B cell (primary cell): ENCODE measurements at regions not wholly inside any gene's neighbourhood (a gene's known extent, or its start where the extent isn't known, plus 50 kb on each side); places are given as distances from the start of the nearest gene placed in this dataset. TPM values are rescaled to one million over a fixed set of nuclear protein-coding genes. Genes with fewer than 3 reads are reported as not detected.

ENCODE experiments used
- ATAC-seq: fragments of 200-7000 bp; cut with Tn5 transposase; one replicate; pipeline ENCODE4 v1.10.0; 2021; ENCODE audit warnings: low read depth, mild to moderate bottlenecking, moderate number of reproducible peaks, moderate library complexity
- CTCF ChIA-PET: fragments of 350-600 bp; sonication (Branson Sonifier 250); formaldehyde crosslinking; loops from one replicate; lab custom pipeline; 2021; ENCODE audit warnings: antibody characterized with exemption, inconsistent platforms; lab: Charles Lee
- POLR2A ChIA-PET: fragments of 350-600 bp; sonication (Branson Sonifier 250); formaldehyde crosslinking; loops from one replicate; lab custom pipeline; 2021; ENCODE audit warnings: antibody characterized with exemption; lab: Charles Lee
- DNase-seq: peaks from one replicate; pipeline ENCODE4 v3.0.0; 2013
- H2AFZ ChIP-seq: 2 replicates; pipeline ENCODE4 v1.6.1; 2012; ENCODE audit warnings: mild to moderate bottlenecking, low read depth, low read length; ENCODE audit not compliant: insufficient read depth, poor library complexity, severe bottlenecking
- H3K27ac ChIP-seq, 2 donors: 1 replicate in 1 of 2; 2 replicates in 1 of 2; pipeline ENCODE4 v1.5.1; 2012 to 2013; ENCODE audit warnings: low read length in 2 of 2, mild to moderate bottlenecking in 2 of 2, moderate library complexity in 1 of 2
- H3K27me3 ChIP-seq, 4 experiments: fragments of 200-600 bp in 1 of 4; sonication (generic) in 1 of 4; replicated peaks in 1 of 4; 1 replicate in 2 of 4; 2 replicates in 2 of 4; pipeline versions ENCODE4 v1.6.1 to v1.7.0; 2013 to 2016; ENCODE audit warnings: low read length in 3 of 4, mild to moderate bottlenecking in 2 of 4, mixed read lengths in 1 of 4, moderate library complexity in 1 of 4; ENCODE audit not compliant: insufficient read depth in 4 of 4, control insufficient read depth in 3 of 4; ENCODE audit errors: control extremely low read depth in 1 of 4
- H3K36me3 ChIP-seq, 2 experiments: replicated peaks in 1 of 2; 1 replicate in 1 of 2; 2 replicates in 1 of 2; pipeline versions ENCODE4 v1.6.1 to v1.7.1; 2013; ENCODE audit warnings: low read length in 1 of 2; ENCODE audit not compliant: insufficient read depth in 2 of 2, control insufficient read depth in 1 of 2; ENCODE audit errors: control extremely low read depth in 1 of 2, extremely low read depth in 1 of 2
- H3K4me1 ChIP-seq, 2 donors: fragments of 200-600 bp in 1 of 2; sonication (generic) in 1 of 2; 1 replicate in 1 of 2; 2 replicates in 1 of 2; pipeline versions ENCODE4 v1.5.1 to v1.6.1; 2013 to 2017; ENCODE audit warnings: low read length in 2 of 2; ENCODE audit not compliant: control insufficient read depth in 2 of 2, insufficient read depth in 2 of 2
- H3K4me2 ChIP-seq: replicated peaks from 2 replicates; pipeline ENCODE3; 2012; ENCODE audit warnings: mild to moderate bottlenecking, low read depth, low read length; ENCODE audit not compliant: poor library complexity, severe bottlenecking
- H3K4me3 ChIP-seq, 5 experiments: fragments of 200-600 bp in 1 of 5; sonication (generic) in 1 of 5; 1 replicate in 3 of 5; 2 replicates in 2 of 5; pipeline versions ENCODE4 v1.5.1 to v1.7.0; 2011 to 2016; ENCODE audit warnings: low read length in 4 of 5, mild to moderate bottlenecking in 4 of 5, low read depth in 2 of 5, control low read depth in 1 of 5, moderate library complexity in 1 of 5; ENCODE audit not compliant: insufficient read depth in 1 of 5; ENCODE audit errors: control extremely low read depth in 1 of 5, extremely low read depth in 1 of 5
- H3K79me2 ChIP-seq: fragments of 200-600 bp; sonication (generic); one replicate; pipeline ENCODE4 v1.6.0; 2016; ENCODE audit warnings: low read length; ENCODE audit not compliant: control insufficient read depth, insufficient read depth
- H3K9ac ChIP-seq: fragments of 200-600 bp; sonication (generic); 2 replicates; pipeline ENCODE4 v1.6.1; 2017; ENCODE audit warnings: mild to moderate bottlenecking, low read length, moderate library complexity
- H3K9me3 ChIP-seq, 3 donors: one replicate each; pipeline versions ENCODE4 v1.6.1 to v1.7.1; 2013; ENCODE audit warnings: low read length in 2 of 3; ENCODE audit not compliant: control insufficient read depth in 2 of 3, insufficient read depth in 1 of 3; ENCODE audit errors: control extremely low read depth in 1 of 3
- H4K20me1 ChIP-seq: 2 replicates; pipeline ENCODE4 v1.6.0; 2012; ENCODE audit warnings: mild to moderate bottlenecking, low read length; ENCODE audit not compliant: insufficient read depth, control insufficient read depth, poor library complexity, severe bottlenecking
- H3K27ac Mint-ChIP-seq: one replicate; pipeline ENCODE4 v1.8.0; 2021; ENCODE audit warnings: mixed read lengths
- H3K27me3 Mint-ChIP-seq: one replicate; pipeline ENCODE4 v1.8.0; 2021; ENCODE audit warnings: mixed read lengths
- H3K4me1 Mint-ChIP-seq: one replicate; pipeline ENCODE4 v1.8.0; 2021; ENCODE audit warnings: mixed read lengths
- H3K4me3 Mint-ChIP-seq: one replicate; pipeline ENCODE4 v1.8.0; 2021; ENCODE audit warnings: mixed read lengths
- H3K9me3 Mint-ChIP-seq: one replicate; pipeline ENCODE4 v1.8.0; 2022; ENCODE audit warnings: mixed read lengths; ENCODE audit not compliant: insufficient read depth
- CTCF ChIP-seq: fragments of 200-600 bp; IDR thresholded peaks from one replicate; pipeline ENCODE4 v1.8.0; 2022; ENCODE audit warnings: antibody characterized with exemption, mild to moderate bottlenecking
- EZH2 ChIP-seq: IDR thresholded peaks from 2 replicates; pipeline ENCODE4 v1.6.1; 2012; ENCODE audit warnings: borderline replicate concordance, low read depth, mild to moderate bottlenecking, moderate library complexity, low read length; ENCODE audit not compliant: insufficient read depth, poor library complexity, severe bottlenecking
- WGBS: methylation state at CpG from one replicate; pipeline ENCODE4 v1.1.5; 2013; ENCODE audit warnings: missing lambda C conversion rate; ENCODE audit not compliant: insufficient coverage; 5-methylcytosine and 5-hydroxymethylcytosine counted together
- intact Hi-C: fragments of 100-400 bp; cut with micrococcal nuclease; formaldehyde crosslinking; loops from one replicate; pipeline ENCODE4 v1.10.0; 2022
- small RNA-seq: library from RNA; depleted of rRNA; stranded (forward); fragments of <200 nt; gene quantifications from one replicate; pipeline ENCODE3, GENCODE V24; 2012; ENCODE audit warnings: low replicate concordance, low read depth; ENCODE audit not compliant: insufficient read length

DNA sequence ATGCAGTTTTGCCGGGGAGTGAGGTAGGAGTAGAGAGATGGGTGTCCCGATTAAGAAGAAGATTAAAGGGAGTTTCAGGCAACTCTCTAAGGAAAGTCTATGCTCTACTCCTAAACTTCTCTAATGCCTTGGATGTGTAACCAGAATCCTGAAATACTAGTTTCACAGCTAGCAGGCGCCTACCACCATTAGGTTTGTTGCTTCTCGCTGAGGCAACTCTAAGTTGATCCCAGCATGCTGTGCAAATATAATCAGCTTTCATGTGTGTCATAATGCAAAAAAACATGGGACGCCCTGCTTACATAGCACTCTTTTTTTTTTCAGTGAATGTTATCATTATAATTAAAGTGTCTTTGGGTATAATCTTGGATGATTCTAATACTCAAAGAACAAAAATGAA, 50.4 kb upstream of the FAM3C start:
- no peaks in the 10 kb centered on the region for H3K9me3 Mint-ChIP-seq
- H3K4me1 ChIP-seq = peaks cover 3 to 6% of the 10 kb centered on the region in 2 donors
- H3K9me3 ChIP-seq = no peaks in the 10 kb centered on the region
- no peak overlapping the region for H3K9ac ChIP-seq
- H2AFZ ChIP-seq = no peak overlapping the region
- no peak overlapping the region for H3K27ac ChIP-seq
- H3K27ac Mint-ChIP-seq = no peak overlapping the region
- H3K4me2 ChIP-seq = no peak overlapping the region
- 92% methylated on average over 2 of the region's 5 CpGs for WGBS
- H3K79me2 ChIP-seq = no peaks in the 10 kb centered on the region
- CTCF ChIA-PET = interaction anchor here (0.9 to 1.4 kb wide), 2 partner anchors 9 to 50 kb away, joined by 3 read pairs; no protein-coding TSS in a partner anchor
- H4K20me1 ChIP-seq = no peaks in the 10 kb centered on the region
- peaks cover 10% of the 10 kb centered on the region for H3K4me1 Mint-ChIP-seq
- H3K36me3 ChIP-seq = no peaks in the 10 kb centered on the region
- ATAC-seq (no peak), DNase-seq (no peak)
- intact Hi-C loops = no loop called here
- POLR2A ChIA-PET = no interaction called here
- TF ChIP-seq EZH2 = no peak
- no peak for TF ChIP-seq CTCF
- H3K4me3 Mint-ChIP-seq = no peak overlapping the region
- no peaks in the 10 kb centered on the region for H3K27me3 Mint-ChIP-seq
- H3K27me3 ChIP-seq = no peaks in the 10 kb centered on the region
- no peak overlapping the region for H3K4me3 ChIP-seq

Small RNAs in the stretch of these regions (small RNA-seq; reads per million reads assigned to genes)
- not detected for gene RN7SKP277
